H9 (cell line): ENCODE measurements at regions not wholly inside any gene's neighbourhood (a gene's known extent, or its start where the extent isn't known, plus 50 kb on each side); places are given as distances from the start of the nearest gene placed in this dataset.

ENCODE experiments used
- DNase-seq: peaks from one replicate; pipeline ENCODE4 v3.0.0-alpha.2; 2017
- H2AFZ ChIP-seq: one replicate; pipeline ENCODE4 v1.6.1; 2013; ENCODE audit warnings: mild to moderate bottlenecking, low read length, control low read depth, moderate library complexity
- H2AK5ac ChIP-seq: 2 replicates; pipeline ENCODE4 v1.6.1; 2013; ENCODE audit warnings: low read length, control low read depth, mixed read lengths; ENCODE audit not compliant: insufficient read length
- H2BK120ac ChIP-seq: one replicate; pipeline ENCODE4 v1.6.1; 2013; ENCODE audit warnings: low read depth, mild to moderate bottlenecking, low read length, control low read depth, inconsistent platforms; ENCODE audit not compliant: poor library complexity, severe bottlenecking
- H2BK12ac ChIP-seq: 2 replicates; pipeline ENCODE4 v1.6.1; 2013; ENCODE audit warnings: low read length, control low read depth, mixed read lengths, low read depth; ENCODE audit not compliant: insufficient read length
- H2BK15ac ChIP-seq: 2 replicates; pipeline ENCODE4 v1.6.1; 2013; ENCODE audit warnings: low read depth, low read length, control low read depth
- H2BK20ac ChIP-seq: one replicate; pipeline ENCODE4 v1.6.1; 2013; ENCODE audit warnings: low read depth, mild to moderate bottlenecking, low read length, control low read depth, inconsistent platforms; ENCODE audit not compliant: poor library complexity, severe bottlenecking
- H2BK5ac ChIP-seq: 2 replicates; pipeline ENCODE4 v1.6.1; 2013; ENCODE audit warnings: low read length, control low read depth, mixed read lengths; ENCODE audit not compliant: insufficient read length
- H3K14ac ChIP-seq: 2 replicates; pipeline ENCODE4 v1.6.1; 2013; ENCODE audit warnings: low read length, control low read depth; ENCODE audit not compliant: insufficient read depth
- H3K18ac ChIP-seq: 2 replicates; pipeline ENCODE4 v1.6.1; 2013; ENCODE audit warnings: low read depth, mild to moderate bottlenecking, mixed read lengths, low read length, control low read depth; ENCODE audit not compliant: insufficient read length
- H3K23ac ChIP-seq: 2 replicates; pipeline ENCODE4 v1.6.1; 2013; ENCODE audit warnings: low read length, control low read depth, mixed read lengths, low read depth; ENCODE audit not compliant: insufficient read length
- H3K23me2 ChIP-seq: 2 replicates; pipeline ENCODE4 v1.6.1; 2013; ENCODE audit warnings: low read depth, mild to moderate bottlenecking, mixed read lengths, low read length, control low read depth; ENCODE audit not compliant: insufficient read length, poor library complexity, severe bottlenecking
- H3K27ac ChIP-seq: 2 replicates; pipeline ENCODE4 v1.5.1; 2013; ENCODE audit warnings: low read length, control low read depth, mixed read lengths, low read depth; ENCODE audit not compliant: insufficient read length
- H3K27me3 ChIP-seq: 2 replicates; pipeline ENCODE4 v1.6.1; 2013; ENCODE audit warnings: low read length, control low read depth, inconsistent platforms; ENCODE audit not compliant: insufficient read depth
- H3K4ac ChIP-seq: 2 replicates; pipeline ENCODE4 v1.6.1; 2013; ENCODE audit warnings: low read depth, mild to moderate bottlenecking, control low read depth, inconsistent platforms, low read length, moderate library complexity
- H3K4me1 ChIP-seq: 2 replicates; pipeline ENCODE4 v1.6.1; 2013; ENCODE audit warnings: low read length, control low read depth, inconsistent platforms; ENCODE audit not compliant: insufficient read depth
- H3K4me2 ChIP-seq: 2 replicates; pipeline ENCODE4 v1.6.1; 2013; ENCODE audit warnings: low read length, control low read depth, mixed read lengths; ENCODE audit not compliant: insufficient read length, insufficient read depth
- H3K56ac ChIP-seq: 2 replicates; pipeline ENCODE4 v1.6.1; 2013; ENCODE audit warnings: low read depth, mild to moderate bottlenecking, mixed read lengths, low read length, control low read depth; ENCODE audit not compliant: insufficient read length
- H3K79me1 ChIP-seq: 2 replicates; pipeline ENCODE4 v1.6.1; 2013; ENCODE audit warnings: low read depth, mild to moderate bottlenecking, moderate library complexity, low read length, control low read depth, inconsistent platforms; ENCODE audit not compliant: insufficient read depth, poor library complexity, severe bottlenecking
- H3K79me2 ChIP-seq: 2 replicates; pipeline ENCODE4 v1.6.1; 2013; ENCODE audit warnings: low read length, control low read depth, inconsistent platforms; ENCODE audit not compliant: insufficient read depth
- H3K9ac ChIP-seq: 2 replicates; pipeline ENCODE4 v1.6.1; 2013; ENCODE audit warnings: low read length, control low read depth, mixed read lengths; ENCODE audit not compliant: insufficient read length; ENCODE audit errors: extremely low read depth
- H3K9me3 ChIP-seq: one replicate; pipeline ENCODE4 v1.6.1; 2013; ENCODE audit warnings: low read depth, low read length, inconsistent platforms; ENCODE audit not compliant: control insufficient read depth
- H3T11ph ChIP-seq: one replicate; pipeline ENCODE4 v1.6.1; 2013; ENCODE audit warnings: mild to moderate bottlenecking, low read length, control low read depth, inconsistent platforms
- H4K20me1 ChIP-seq: one replicate; pipeline ENCODE4 v1.6.1; 2013; ENCODE audit not compliant: control insufficient read depth, insufficient read length, insufficient read depth
- H4K5ac ChIP-seq: 2 replicates; pipeline ENCODE4 v1.6.1; 2013; ENCODE audit warnings: low read depth, mild to moderate bottlenecking, mixed read lengths, low read length, control low read depth; ENCODE audit not compliant: insufficient read length
- H4K8ac ChIP-seq: replicated peaks from 2 replicates; pipeline ENCODE4 v1.6.1; 2013; ENCODE audit warnings: low read length, control low read depth, mixed read lengths, low read depth; ENCODE audit not compliant: insufficient read length
- H4K91ac ChIP-seq: 2 replicates; pipeline ENCODE4 v1.6.1; 2013; ENCODE audit warnings: low read depth, mild to moderate bottlenecking, moderate library complexity, mixed read lengths, low read length, control low read depth; ENCODE audit not compliant: insufficient read length
- H3K27ac Mint-ChIP-seq, 3 experiments: 2 replicates in 2 of 3; 3 replicates in 1 of 3; pipeline ENCODE4 v1.8.0; 2020 to 2021; ENCODE audit warnings: mixed read lengths in 3 of 3, mild to moderate bottlenecking in 1 of 3, moderate library complexity in 1 of 3
- H3K27me3 Mint-ChIP-seq: 2 replicates; pipeline ENCODE4 v1.8.0; 2021; ENCODE audit warnings: low read depth, mild to moderate bottlenecking, moderate library complexity, mixed read lengths
- H3K36me3 Mint-ChIP-seq, 3 experiments: 2 replicates in 2 of 3; 3 replicates in 1 of 3; pipeline ENCODE4 v1.8.0; 2020 to 2021; ENCODE audit warnings: low read depth in 3 of 3, mixed read lengths in 3 of 3; ENCODE audit not compliant: insufficient read depth in 1 of 3
- H3K4me1 Mint-ChIP-seq, 2 experiments: 2 replicates each; pipeline ENCODE4 v1.8.0; 2020; ENCODE audit warnings: mixed read lengths in 2 of 2
- H3K4me3 Mint-ChIP-seq, 2 experiments: 2 replicates in 1 of 2; 3 replicates in 1 of 2; pipeline ENCODE4 v1.8.0; 2020 to 2021; ENCODE audit warnings: mild to moderate bottlenecking in 2 of 2, mixed read lengths in 2 of 2, moderate library complexity in 1 of 2
- H3K9me3 Mint-ChIP-seq, 2 experiments: 2 replicates in 1 of 2; 3 replicates in 1 of 2; pipeline ENCODE4 v1.8.0; 2020; ENCODE audit warnings: mild to moderate bottlenecking in 2 of 2, mixed read lengths in 2 of 2, moderate library complexity in 1 of 2
- CTCF ChIP-seq: fragments of 200-600 bp; sonication (generic); conservative IDR thresholded peaks from 3 replicates; pipeline ENCODE4 v1.8.0; 2021; ENCODE audit warnings: antibody characterized with exemption, mild to moderate bottlenecking
- WGBS: extraction: QIAGEN DNeasy Blood & Tissue Kit; methylation state at CpG from one replicate; pipeline ENCODE4 v1.1.7; 2013; ENCODE audit warnings: missing lambda C conversion rate, low lambda C conversion rate, mixed read lengths; ENCODE audit not compliant: insufficient read length; ENCODE audit errors: extremely low coverage; 5-methylcytosine and 5-hydroxymethylcytosine counted together

- H3K27me3 ChIP-seq: no peaks in the 10 kb centered on the region
- H4K8ac ChIP-seq: no peak overlapping the region
- no peak for TF ChIP-seq CTCF
Observed at GRCh38 chr10:117492504-117492903, 50.0 kb upstream of the EMX2 start.

More at GRCh38 chr10:117492504-117492903, 50.0 kb upstream of the EMX2 start:
- no peak overlapping the region for H2BK20ac ChIP-seq
- no peak for DNase-seq
- no peak overlapping the region for H3K56ac ChIP-seq
- H2BK120ac ChIP-seq: no peak overlapping the region
- no peak overlapping the region for H2BK5ac ChIP-seq
- H4K20me1 ChIP-seq: no peaks in the 10 kb centered on the region
- no peak overlapping the region for H2AK5ac ChIP-seq
- no peak overlapping the region for H3K9ac ChIP-seq
- no CpG with 5 or more reads among the region's 6 CpGs for WGBS
- H2AFZ ChIP-seq: no peak overlapping the region
- H4K91ac ChIP-seq: no peak overlapping the region
- H3K9me3 ChIP-seq: no peaks in the 10 kb centered on the region
- no peak overlapping the region for H3K18ac ChIP-seq
- no peak overlapping the region for H4K5ac ChIP-seq
- H3K4me2 ChIP-seq: no peak overlapping the region
- H3K4ac ChIP-seq: no peak overlapping the region
- no peaks in the 10 kb centered on the region for H3K4me1 ChIP-seq
- Mint-ChIP-seq H3K36me3 (no peaks in the 10 kb centered on the region), H3K9me3 (no peaks in the 10 kb centered on the region; a peak in 2 of 5 replicates), H3K4me3 (no peak overlapping the region), H3K27ac (no peak overlapping the region), H3K4me1 (peaks cover 4 to 11% of the 10 kb centered on the region in 2 experiments), H3K27me3 (peaks cover 70% of the 10 kb centered on the region)
- H3K79me2 ChIP-seq: no peaks in the 10 kb centered on the region
- no peak overlapping the region for H3K14ac ChIP-seq
- no peak overlapping the region for H2BK15ac ChIP-seq
- H3K23me2 ChIP-seq: no peaks in the 10 kb centered on the region
- H3K27ac ChIP-seq: no peak overlapping the region
- no peak overlapping the region for H3K23ac ChIP-seq
- no peak overlapping the region for H2BK12ac ChIP-seq
- H3T11ph ChIP-seq: no peak overlapping the region
- no peaks in the 10 kb centered on the region for H3K79me1 ChIP-seq
